GM12872 (cell line): ENCODE measurements at regions not wholly inside any gene's neighbourhood (a gene's known extent, or its start where the extent isn't known, plus 50 kb on each side); places are given as distances from the start of the nearest gene placed in this dataset.

Experiments
- TF ChIP-seq, protein P1 (sequence below): IDR thresholded peaks from 3 replicates; pipeline ENCODE4 v1.5.1; 2011; ENCODE audit warnings: low read depth, mild to moderate bottlenecking, low read length, moderate library complexity; ENCODE audit not compliant: insufficient read depth

DNA sequence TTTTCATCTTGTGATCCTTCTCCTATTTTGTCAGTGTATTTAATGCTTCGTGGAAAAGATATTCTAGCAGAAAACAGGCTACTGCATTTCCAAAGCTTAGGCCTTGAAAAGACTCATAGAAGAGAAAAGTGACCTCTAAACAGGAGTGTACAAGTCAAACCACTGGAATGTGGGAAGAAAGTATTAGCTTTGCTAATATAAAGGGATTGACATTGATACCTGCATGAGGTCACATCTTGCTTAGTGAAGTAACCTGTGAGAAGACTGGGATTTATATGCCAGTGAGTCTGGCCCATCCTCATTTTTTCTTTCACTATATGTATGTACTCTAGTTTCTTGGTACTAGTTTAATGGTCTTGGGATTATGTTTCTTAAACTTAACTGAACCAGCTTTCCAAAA is 132.9 kb upstream of the TMC3 start:
- TF ChIP-seq, protein P1, sequence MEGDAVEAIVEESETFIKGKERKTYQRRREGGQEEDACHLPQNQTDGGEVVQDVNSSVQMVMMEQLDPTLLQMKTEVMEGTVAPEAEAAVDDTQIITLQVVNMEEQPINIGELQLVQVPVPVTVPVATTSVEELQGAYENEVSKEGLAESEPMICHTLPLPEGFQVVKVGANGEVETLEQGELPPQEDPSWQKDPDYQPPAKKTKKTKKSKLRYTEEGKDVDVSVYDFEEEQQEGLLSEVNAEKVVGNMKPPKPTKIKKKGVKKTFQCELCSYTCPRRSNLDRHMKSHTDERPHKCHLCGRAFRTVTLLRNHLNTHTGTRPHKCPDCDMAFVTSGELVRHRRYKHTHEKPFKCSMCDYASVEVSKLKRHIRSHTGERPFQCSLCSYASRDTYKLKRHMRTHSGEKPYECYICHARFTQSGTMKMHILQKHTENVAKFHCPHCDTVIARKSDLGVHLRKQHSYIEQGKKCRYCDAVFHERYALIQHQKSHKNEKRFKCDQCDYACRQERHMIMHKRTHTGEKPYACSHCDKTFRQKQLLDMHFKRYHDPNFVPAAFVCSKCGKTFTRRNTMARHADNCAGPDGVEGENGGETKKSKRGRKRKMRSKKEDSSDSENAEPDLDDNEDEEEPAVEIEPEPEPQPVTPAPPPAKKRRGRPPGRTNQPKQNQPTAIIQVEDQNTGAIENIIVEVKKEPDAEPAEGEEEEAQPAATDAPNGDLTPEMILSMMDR = no peak

DNA sequence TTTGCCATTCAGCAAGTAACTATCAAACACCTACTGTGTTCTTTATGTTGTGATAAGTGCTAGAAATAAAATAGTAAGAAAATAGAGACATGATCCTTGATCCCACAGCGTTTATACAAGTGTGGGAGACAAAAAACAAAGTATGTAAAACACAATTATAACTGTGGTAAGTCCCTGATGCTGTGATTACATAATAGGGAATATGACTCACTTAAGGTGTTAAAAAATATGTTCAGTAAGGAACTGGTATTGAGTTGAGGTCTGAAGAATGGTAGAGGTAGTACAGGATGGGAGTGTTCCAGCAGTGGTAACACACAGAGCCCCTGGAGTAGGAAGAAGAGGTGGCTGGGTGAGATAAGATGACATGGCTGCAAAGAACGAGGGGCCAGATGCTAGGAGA is 132.1 kb upstream of the TMC3 start:
- TF ChIP-seq, protein P1 = no peak

DNA sequence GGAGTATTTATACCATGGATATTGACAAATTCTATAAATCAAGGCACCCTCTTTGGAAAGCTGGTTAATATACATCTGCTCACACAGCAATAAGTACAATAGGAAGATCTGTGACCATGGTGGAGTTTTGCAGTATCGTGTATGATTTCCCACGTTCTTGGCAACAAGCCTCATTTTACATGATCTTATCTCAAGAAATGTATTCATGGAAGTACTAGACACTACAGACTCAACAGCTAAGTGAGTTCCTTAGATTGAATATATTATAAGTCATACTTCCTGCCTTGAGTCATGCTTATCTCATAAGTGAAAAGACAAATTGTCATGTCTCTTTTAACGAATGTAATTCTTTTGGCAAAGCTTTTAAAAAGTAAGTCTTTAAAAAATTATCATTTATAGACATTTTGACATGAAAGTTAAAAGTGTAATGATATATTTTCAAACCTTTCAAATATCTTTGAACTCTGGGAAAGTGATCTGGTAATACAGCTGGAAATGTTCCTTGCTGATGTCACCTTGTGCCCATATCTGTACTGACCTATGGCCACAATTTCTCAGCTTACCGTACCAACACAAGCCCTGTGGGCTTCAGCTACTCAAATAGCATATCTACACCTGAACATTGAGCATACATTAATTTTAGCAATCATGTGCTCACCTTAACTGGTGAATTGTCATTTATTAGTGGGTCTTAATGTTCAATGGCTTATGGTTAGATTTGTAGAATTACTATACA is 130.3 kb upstream of the TMC3 start:
- TF ChIP-seq, protein P1 = no peak

DNA sequence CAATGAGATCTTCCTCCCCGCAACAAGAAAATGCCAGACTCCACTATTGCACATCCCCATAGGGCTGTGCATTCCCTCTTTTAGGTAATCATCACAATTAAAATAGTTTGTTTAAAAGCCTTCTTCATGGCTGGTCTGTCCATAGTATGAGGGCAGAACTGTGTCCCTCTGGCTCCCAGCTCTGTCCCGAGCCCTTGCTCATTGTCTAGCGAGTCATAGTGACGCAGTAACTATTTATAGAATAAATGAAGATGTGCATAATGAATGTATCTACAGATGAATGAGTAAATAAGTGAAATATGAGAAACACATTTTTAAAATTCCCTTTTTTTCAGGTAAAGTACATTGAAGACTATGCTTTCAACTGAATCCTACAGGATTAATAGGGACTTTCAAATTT is 128.4 kb upstream of the TMC3 start:
- TF ChIP-seq, protein P1 = no peak

DNA sequence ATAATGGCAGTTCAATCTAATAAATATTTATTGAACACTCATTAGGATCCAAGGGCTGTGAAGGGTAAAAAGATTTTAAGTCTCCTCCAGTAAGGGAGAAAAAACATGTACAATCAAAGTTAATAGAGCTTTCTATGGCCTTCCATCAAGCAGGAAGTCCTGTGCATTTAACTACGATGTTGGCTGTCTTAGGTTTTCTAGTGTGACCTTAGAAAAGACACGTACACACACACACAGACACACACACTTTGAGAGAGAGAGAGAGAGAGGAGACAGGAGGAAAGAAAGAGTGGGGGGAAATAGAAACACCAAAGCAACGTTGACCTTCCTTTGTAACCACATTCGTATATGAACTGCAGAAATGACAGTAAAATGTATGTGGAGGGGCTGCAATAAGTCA is 126.1 kb upstream of the TMC3 start:
- TF ChIP-seq, protein P1 = no peak

DNA sequence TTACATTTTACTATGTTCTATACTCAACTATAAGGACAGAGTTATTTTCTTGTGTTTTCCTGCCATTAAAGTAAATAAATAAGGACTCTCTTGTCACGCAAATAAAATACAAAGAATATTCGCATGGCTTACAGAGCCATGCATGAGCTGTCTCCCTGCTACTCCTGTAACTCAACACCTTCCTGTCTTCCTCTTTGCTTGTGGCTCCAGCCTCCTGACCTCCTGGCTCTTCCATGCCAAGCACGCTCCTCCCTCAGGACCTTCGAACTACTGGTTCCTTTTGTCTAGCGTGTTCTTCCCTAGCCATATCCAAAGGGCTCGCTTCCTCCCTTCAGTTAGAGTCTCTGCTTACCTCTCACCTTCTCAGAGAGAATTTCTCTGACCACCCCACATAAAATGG is 124.3 kb upstream of the TMC3 start:
- TF ChIP-seq, protein P1 = no peak

DNA sequence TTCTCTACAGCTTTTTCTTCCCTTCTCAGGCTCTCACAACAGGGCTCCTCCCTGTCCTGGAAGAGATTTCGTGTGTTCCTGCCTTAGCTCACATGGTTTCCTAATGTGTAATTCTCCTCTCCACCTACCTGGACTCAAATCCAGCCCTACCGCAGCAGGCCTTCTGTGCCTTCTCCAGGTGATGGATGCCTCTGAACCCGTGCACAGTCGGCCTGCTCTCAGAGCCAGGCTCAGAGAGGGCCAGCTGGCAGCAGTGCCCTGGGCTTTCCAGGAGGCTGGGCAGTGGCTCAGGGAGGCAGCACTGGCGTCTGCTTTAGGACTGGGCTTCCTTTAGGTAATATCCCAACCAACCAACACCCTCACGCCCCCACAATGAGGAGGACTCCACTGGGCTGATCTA is 123.2 kb upstream of the TMC3 start:
- TF ChIP-seq, protein P1 = no peak
